ENCODE measurements at regions not wholly inside any gene's neighbourhood (a gene's known extent, or its start where the extent isn't known, plus 50 kb on each side); places are given as distances from the start of the nearest gene placed in this dataset.

DNA sequence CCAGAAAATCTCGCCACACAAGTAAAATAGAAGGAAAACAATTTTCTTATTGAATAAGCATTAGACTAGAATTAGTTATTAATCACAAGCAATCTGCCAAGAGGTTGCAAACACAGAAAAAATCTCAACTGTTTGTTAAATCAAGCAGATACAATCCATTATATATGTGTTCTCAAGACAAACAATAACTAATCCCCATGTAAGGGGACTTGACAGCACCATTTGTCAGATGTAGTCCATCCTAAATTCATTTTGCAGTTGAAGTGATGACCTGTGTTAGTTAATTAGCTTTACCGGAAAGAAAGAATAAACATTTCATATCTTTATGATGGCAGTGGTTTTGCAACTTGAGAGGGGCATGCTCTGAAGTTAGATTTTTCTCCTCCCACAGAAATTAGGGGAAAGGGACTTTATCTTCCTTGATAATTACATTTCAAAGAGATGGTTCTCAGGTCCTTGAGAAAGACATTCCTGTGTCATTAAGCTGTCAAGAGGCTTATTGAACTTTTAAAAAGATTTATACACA is 1588.0 kb downstream of the GRIK2 start (continued):
- TF ChIP-seq, protein P1, sequence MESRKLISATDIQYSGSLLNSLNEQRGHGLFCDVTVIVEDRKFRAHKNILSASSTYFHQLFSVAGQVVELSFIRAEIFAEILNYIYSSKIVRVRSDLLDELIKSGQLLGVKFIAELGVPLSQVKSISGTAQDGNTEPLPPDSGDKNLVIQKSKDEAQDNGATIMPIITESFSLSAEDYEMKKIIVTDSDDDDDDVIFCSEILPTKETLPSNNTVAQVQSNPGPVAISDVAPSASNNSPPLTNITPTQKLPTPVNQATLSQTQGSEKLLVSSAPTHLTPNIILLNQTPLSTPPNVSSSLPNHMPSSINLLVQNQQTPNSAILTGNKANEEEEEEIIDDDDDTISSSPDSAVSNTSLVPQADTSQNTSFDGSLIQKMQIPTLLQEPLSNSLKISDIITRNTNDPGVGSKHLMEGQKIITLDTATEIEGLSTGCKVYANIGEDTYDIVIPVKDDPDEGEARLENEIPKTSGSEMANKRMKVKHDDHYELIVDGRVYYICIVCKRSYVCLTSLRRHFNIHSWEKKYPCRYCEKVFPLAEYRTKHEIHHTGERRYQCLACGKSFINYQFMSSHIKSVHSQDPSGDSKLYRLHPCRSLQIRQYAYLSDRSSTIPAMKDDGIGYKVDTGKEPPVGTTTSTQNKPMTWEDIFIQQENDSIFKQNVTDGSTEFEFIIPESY (IDR thresholded peaks at IDR 0.05), result no peak

DNA sequence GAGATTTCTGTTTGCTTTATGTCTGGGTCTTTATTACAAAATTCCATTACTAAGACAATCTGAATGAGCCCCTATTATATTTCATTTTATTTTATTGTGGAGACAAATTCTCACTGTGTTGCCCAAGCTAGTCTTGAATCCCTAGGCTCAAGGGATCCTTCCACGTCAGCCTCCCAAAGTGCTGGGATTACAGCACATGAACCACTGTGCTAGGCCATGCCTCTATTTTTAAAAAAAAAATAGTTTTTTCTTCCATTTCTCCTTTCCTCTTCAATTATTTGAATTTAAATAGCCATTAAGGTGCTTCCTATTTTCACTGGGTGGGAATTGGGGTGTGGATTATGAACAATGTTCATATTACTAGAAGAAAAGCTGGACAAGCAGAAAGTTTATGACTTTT is 1587.4 kb downstream of the GRIK2 start:
- no peaks in the 10 kb centered on the region for H3K36me3 ChIP-seq (ENCODE audit: control insufficient read depth in 4 of 4, insufficient read depth in 3 of 4, low read depth in 1 of 4, low read length in 3 of 4)
- TF ChIP-seq EGR1 (IDR thresholded peaks at IDR 0.05; ENCODE audit: low read depth in 2 of 2), result no peak
- TF ChIP-seq, protein P2, sequence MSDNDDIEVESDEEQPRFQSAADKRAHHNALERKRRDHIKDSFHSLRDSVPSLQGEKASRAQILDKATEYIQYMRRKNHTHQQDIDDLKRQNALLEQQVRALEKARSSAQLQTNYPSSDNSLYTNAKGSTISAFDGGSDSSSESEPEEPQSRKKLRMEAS (IDR thresholded peaks at IDR 0.05), result no peak
- no peak for TF ChIP-seq JUND (IDR thresholded peaks at IDR 0.05)
- no peak for TF ChIP-seq RXRA (IDR thresholded peaks at IDR 0.05)
- TF ChIP-seq FOXA2 (IDR thresholded peaks at IDR 0.05), result no peak
- TF ChIP-seq YY1 (IDR thresholded peaks at IDR 0.05), result no peak
- no peak for TF ChIP-seq SP1 (IDR thresholded peaks at IDR 0.05)
- WGBS, result 87% methylated on average over 1 of the region's 1 CpG
- no peaks in the 10 kb centered on the region for H3K4me1 ChIP-seq (ENCODE audit: control insufficient read depth in 4 of 4, insufficient read depth in 4 of 4, low read length in 3 of 4)
- H3K9ac ChIP-seq (ENCODE audit: low read depth in 1 of 2, low read length in 2 of 2), result no peak overlapping the region
- no peak overlapping the region for H3K4me3 ChIP-seq (ENCODE audit: low read depth in 1 of 3, low read length in 3 of 3)
- no peaks in the 10 kb centered on the region for H3K9me3 ChIP-seq (ENCODE audit: control insufficient read depth in 4 of 4, low read length in 3 of 4)
- DNase-seq (ENCODE audit: low spot score), result no peak
- no peak overlapping the region for H3K27ac ChIP-seq (ENCODE audit: low read depth in 1 of 2, low read length in 2 of 2)
- H3K27me3 ChIP-seq (ENCODE audit: control insufficient read depth in 4 of 4, insufficient read depth in 4 of 4, low read length in 3 of 4), result no peaks in the 10 kb centered on the region

DNA sequence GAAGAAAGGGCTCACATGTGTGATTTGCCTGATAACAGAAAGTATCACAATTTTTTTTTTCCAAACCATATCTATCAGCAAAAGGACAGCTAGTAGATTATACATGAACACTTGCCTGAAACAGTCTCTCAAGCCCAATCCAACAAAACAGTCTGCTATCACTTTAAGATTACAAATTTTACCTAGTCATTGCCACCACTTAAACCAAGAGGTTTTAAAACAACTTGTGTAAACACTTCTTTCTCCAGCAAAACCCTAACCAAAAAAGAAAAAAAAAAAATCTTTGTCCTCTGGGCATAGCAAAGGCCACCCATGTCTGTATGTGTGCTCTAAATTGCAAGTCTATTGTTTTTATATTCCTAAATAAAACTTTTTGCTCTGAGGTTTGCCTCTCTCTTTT is 1568.4 kb downstream of the GRIK2 start:
- H3K27me3 ChIP-seq (ENCODE audit: control insufficient read depth in 4 of 4, insufficient read depth in 4 of 4, low read length in 3 of 4), result no peaks in the 10 kb centered on the region
- no peaks in the 10 kb centered on the region for H3K36me3 ChIP-seq (ENCODE audit: control insufficient read depth in 4 of 4, insufficient read depth in 3 of 4, low read depth in 1 of 4, low read length in 3 of 4)
- no peaks in the 10 kb centered on the region for H3K4me1 ChIP-seq (ENCODE audit: control insufficient read depth in 4 of 4, insufficient read depth in 4 of 4, low read length in 3 of 4)
- H3K27ac ChIP-seq (ENCODE audit: low read depth in 1 of 2, low read length in 2 of 2), result no peak overlapping the region
- no peak overlapping the region for H3K4me3 ChIP-seq (ENCODE audit: low read depth in 1 of 3, low read length in 3 of 3)
- TF ChIP-seq GABPA (IDR thresholded peaks at IDR 0.05 in 1 of 2, conservative IDR thresholded peaks at IDR 0.05 in 1 of 2) (no peak), RXRA (IDR thresholded peaks at IDR 0.05) (no peak), RAD21 (IDR thresholded peaks at IDR 0.05) (no peak), SP1 (IDR thresholded peaks at IDR 0.05) (no peak), YY1 (IDR thresholded peaks at IDR 0.05) (no peak), JUND (IDR thresholded peaks at IDR 0.05) (no peak), FOXA1 (IDR thresholded peaks at IDR 0.05) (no peak)
- TF ChIP-seq, protein P1 (IDR thresholded peaks at IDR 0.05), result no peak
- TF ChIP-seq, protein P3, sequence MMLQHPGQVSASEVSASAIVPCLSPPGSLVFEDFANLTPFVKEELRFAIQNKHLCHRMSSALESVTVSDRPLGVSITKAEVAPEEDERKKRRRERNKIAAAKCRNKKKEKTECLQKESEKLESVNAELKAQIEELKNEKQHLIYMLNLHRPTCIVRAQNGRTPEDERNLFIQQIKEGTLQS (IDR thresholded peaks at IDR 0.05), result no peak
- TF ChIP-seq, protein P4, sequence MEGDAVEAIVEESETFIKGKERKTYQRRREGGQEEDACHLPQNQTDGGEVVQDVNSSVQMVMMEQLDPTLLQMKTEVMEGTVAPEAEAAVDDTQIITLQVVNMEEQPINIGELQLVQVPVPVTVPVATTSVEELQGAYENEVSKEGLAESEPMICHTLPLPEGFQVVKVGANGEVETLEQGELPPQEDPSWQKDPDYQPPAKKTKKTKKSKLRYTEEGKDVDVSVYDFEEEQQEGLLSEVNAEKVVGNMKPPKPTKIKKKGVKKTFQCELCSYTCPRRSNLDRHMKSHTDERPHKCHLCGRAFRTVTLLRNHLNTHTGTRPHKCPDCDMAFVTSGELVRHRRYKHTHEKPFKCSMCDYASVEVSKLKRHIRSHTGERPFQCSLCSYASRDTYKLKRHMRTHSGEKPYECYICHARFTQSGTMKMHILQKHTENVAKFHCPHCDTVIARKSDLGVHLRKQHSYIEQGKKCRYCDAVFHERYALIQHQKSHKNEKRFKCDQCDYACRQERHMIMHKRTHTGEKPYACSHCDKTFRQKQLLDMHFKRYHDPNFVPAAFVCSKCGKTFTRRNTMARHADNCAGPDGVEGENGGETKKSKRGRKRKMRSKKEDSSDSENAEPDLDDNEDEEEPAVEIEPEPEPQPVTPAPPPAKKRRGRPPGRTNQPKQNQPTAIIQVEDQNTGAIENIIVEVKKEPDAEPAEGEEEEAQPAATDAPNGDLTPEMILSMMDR (IDR thresholded peaks at IDR 0.05; ENCODE audit: low read depth, low read length, missing input control), result no peak
- TF ChIP-seq, protein P2 (IDR thresholded peaks at IDR 0.05), result no peak
- DNase-seq (ENCODE audit: low spot score), result no peak
- H3K9me3 ChIP-seq (ENCODE audit: control insufficient read depth in 4 of 4, low read length in 3 of 4), result no peaks in the 10 kb centered on the region
- no peak overlapping the region for H3K9ac ChIP-seq (ENCODE audit: low read depth in 1 of 2, low read length in 2 of 2)

Data from liver (tissue), 8 donors.